ENCODE measurements at regions not wholly inside any gene's neighbourhood (a gene's known extent, or its start where the extent isn't known, plus 50 kb on each side); places are given as distances from the start of the nearest gene placed in this dataset.
"Not testable (repeated sequence)": the region's sequence is repeated elsewhere in the genome, so short reads cannot be mapped to it uniquely, and the experiment has no call there.

DNA sequence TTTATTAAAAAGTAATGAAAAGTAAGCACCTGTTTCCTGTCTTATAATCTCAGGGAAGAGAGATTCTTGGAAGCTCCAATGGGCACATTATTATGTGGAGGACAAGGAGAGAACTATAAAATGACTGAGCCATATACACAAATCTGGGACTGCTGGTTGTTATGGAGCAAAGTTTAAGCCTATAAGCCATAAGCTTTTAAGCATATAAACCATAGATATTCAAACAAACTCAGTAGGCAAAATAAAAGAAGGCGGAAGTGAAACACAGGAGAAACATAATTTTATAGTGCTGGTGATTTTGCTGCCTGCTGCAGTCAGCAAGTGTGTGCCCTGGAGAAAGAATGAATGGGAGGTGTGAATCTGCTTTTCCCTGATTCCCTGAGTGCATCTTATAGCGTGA is 274.4 kb downstream of the KIF20B start:
- FAIRE-seq: no peak
- TF ChIP-seq, protein P1, sequence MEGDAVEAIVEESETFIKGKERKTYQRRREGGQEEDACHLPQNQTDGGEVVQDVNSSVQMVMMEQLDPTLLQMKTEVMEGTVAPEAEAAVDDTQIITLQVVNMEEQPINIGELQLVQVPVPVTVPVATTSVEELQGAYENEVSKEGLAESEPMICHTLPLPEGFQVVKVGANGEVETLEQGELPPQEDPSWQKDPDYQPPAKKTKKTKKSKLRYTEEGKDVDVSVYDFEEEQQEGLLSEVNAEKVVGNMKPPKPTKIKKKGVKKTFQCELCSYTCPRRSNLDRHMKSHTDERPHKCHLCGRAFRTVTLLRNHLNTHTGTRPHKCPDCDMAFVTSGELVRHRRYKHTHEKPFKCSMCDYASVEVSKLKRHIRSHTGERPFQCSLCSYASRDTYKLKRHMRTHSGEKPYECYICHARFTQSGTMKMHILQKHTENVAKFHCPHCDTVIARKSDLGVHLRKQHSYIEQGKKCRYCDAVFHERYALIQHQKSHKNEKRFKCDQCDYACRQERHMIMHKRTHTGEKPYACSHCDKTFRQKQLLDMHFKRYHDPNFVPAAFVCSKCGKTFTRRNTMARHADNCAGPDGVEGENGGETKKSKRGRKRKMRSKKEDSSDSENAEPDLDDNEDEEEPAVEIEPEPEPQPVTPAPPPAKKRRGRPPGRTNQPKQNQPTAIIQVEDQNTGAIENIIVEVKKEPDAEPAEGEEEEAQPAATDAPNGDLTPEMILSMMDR (IDR thresholded peaks at IDR 0.05; ENCODE audit: insufficient read depth, low read length, severe bottlenecking): no peak
- DNase-seq (ENCODE audit: low read depth): no peak
- Histone ChIP-seq H3K4me3 (ENCODE audit: low read depth, low read length) (no peak overlapping the region), H3K27me3 (ENCODE audit: control insufficient read depth, insufficient read depth, low read length) (no peaks in the 10 kb centered on the region), H3K36me3 (ENCODE audit: control insufficient read depth, insufficient read depth, low read length) (no peaks in the 10 kb centered on the region)

DNA sequence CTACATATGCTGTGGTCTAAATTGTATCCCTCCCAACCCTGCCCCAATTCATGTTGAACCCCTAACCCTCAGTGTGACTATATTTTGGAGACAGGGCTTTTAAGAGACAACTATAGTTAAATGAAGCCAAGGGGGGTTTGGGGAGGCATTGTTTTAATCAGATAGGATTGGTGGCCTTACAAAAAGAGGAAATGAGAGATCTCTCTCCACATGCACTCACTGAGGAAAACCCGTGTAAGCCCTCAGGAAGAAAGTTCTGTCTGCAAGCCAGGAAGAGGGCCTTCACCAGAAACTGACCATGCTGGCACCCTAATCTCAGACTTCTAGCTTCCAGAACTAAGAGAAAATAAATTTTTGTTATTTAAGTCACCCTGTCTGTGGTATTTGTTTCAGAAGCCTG is 276.7 kb downstream of the KIF20B start:
- TF ChIP-seq, protein P1 (IDR thresholded peaks at IDR 0.05; ENCODE audit: insufficient read depth, low read length, severe bottlenecking): no peak
- Histone ChIP-seq H3K36me3 (ENCODE audit: control insufficient read depth, insufficient read depth, low read length) (no peaks in the 10 kb centered on the region), H3K4me3 (ENCODE audit: low read depth, low read length) (no peak overlapping the region), H3K27me3 (ENCODE audit: control insufficient read depth, insufficient read depth, low read length) (no peaks in the 10 kb centered on the region)
- no peak for DNase-seq (ENCODE audit: low read depth)
- FAIRE-seq: no peak

DNA sequence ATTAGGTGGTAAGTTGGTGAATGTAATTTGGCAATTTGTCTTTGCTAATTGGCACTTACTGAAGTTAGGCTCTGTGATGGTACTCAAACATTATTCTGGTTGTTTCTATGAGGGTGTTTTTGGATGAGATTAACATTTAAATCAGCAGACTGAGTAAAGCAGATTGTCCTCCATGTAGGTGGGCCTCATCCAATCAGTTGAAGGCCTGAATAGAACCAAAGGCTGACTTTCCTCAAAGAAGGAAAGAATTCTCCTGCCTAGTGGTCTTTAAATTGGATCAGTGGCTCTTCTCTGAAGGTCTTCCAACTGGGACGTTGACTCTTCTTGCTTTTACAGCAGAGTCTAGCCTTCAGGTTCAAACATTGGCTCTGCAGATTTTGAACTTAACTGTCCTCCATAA is 278.3 kb downstream of the KIF20B start:
- Histone ChIP-seq H3K4me3 (ENCODE audit: low read depth, low read length) (no peak overlapping the region), H3K27me3 (ENCODE audit: control insufficient read depth, insufficient read depth, low read length) (no peaks in the 10 kb centered on the region), H3K36me3 (ENCODE audit: control insufficient read depth, insufficient read depth, low read length) (no peaks in the 10 kb centered on the region)
- FAIRE-seq (no peak), DNase-seq (ENCODE audit: low read depth) (no peak)
- TF ChIP-seq, protein P1 (IDR thresholded peaks at IDR 0.05; ENCODE audit: insufficient read depth, low read length, severe bottlenecking): no peak

DNA sequence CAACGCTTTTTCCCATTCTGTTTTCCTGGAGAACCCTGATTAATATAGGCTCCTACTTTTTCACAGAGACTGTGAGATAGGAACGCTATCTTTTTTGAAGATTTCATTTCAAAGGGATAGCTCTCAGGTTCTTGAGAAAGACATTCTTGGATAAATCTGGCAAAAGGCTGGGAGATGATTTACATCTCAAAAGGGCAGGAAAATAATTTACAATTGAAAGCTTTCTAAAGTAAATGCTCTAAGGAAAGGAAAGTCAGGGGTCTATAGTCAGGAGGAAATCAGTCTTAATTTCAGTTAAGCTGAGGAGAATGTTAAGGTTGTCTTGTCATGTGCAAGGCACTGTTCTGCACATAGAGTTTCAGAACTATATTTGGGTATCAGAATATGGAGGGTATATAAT is 278.8 kb downstream of the KIF20B start:
- H3K4me3 ChIP-seq (ENCODE audit: low read depth, low read length): no peak overlapping the region
- H3K27me3 ChIP-seq (ENCODE audit: control insufficient read depth, insufficient read depth, low read length): no peaks in the 10 kb centered on the region
- FAIRE-seq: no peak
- TF ChIP-seq, protein P1 (IDR thresholded peaks at IDR 0.05; ENCODE audit: insufficient read depth, low read length, severe bottlenecking): no peak
- no peak for DNase-seq (ENCODE audit: low read depth)
- H3K36me3 ChIP-seq (ENCODE audit: control insufficient read depth, insufficient read depth, low read length): no peaks in the 10 kb centered on the region

DNA sequence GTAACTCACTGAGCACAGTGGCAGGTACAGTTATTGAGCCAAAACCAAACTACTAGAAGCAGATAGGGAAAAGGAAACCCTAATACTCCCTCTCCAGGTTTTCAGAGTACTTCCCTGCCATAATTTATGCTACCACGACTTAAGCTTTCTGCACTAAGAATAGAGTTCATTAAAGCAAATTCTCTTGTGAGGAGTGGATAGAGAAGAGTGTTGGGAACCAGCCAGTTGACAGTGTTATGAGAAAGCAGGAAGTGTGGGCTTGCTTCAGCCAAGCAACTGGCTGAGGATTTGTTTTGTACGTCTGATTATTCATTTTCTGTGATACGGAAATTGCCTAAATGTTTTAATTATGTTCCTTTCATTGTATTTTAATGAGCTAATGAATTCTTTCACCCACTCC is 280.5 kb downstream of the KIF20B start:
- FAIRE-seq (no peak), DNase-seq (ENCODE audit: low read depth) (peak; percentile 44)
- TF ChIP-seq, protein P1 (IDR thresholded peaks at IDR 0.05; ENCODE audit: insufficient read depth, low read length, severe bottlenecking): no peak
- Histone ChIP-seq H3K36me3 (ENCODE audit: control insufficient read depth, insufficient read depth, low read length) (no peaks in the 10 kb centered on the region), H3K4me3 (ENCODE audit: low read depth, low read length) (no peak overlapping the region), H3K27me3 (ENCODE audit: control insufficient read depth, insufficient read depth, low read length) (no peaks in the 10 kb centered on the region)

DNA sequence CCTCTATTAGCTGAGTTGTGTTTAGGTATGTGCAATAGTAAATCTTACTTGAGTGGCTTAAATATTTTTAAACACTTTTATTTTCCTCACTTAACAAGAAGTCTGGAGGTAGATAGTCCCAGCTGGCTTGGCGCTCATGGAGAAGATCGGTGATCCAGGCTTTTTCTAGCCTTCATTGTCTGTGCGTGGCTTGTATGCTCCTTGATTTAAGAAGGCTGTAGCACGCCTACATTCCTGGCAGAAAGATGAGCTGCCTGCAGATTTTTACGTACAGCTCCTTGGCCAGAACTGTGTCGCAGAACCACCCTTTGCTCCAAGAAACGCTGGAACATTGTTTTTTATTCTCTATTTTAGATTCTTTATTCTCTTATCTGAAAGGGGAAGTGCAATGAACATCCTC is 284.1 kb downstream of the KIF20B start:
- no peak overlapping the region for H3K4me3 ChIP-seq (ENCODE audit: low read depth, low read length)
- DNase-seq (ENCODE audit: low read depth) (no peak), FAIRE-seq (no peak)
- TF ChIP-seq, protein P1 (IDR thresholded peaks at IDR 0.05; ENCODE audit: insufficient read depth, low read length, severe bottlenecking): no peak
- H3K36me3 ChIP-seq (ENCODE audit: control insufficient read depth, insufficient read depth, low read length): no peaks in the 10 kb centered on the region
- no peaks in the 10 kb centered on the region for H3K27me3 ChIP-seq (ENCODE audit: control insufficient read depth, insufficient read depth, low read length)

DNA sequence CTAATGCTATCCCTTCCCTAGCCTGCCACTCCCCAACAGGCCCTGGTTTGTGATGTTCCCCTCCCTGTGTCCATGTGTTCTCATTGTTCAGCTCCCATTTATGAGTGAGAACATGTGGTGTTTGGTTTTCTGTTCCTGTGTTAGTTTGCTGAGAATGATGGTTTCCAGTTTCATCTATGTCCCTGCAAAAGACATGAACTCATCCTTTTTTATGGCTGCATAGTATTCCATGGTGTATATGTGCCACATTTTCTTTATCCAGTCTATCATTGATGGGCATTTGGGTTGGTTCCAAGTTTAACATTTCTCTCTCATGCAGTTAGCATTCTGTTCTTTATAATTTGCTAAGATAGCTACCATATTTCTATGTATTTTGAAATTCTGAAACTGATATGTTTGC is 287.0 kb downstream of the KIF20B start:
- H3K36me3 ChIP-seq (ENCODE audit: control insufficient read depth, insufficient read depth, low read length); H3K27me3 ChIP-seq (ENCODE audit: control insufficient read depth, insufficient read depth, low read length); DNase-seq (ENCODE audit: low read depth); H3K4me3 ChIP-seq (ENCODE audit: low read depth, low read length); FAIRE-seq: not testable (repeated sequence)
